Endothelial cell (in vitro differentiated cells): ENCODE measurements at regions not wholly inside any gene's neighbourhood (a gene's known extent, or its start where the extent isn't known, plus 50 kb on each side); places are given as distances from the start of the nearest gene placed in this dataset.

Experiments
- DNase-seq: peaks from one replicate; pipeline ENCODE4 v3.0.0; 2021; ENCODE audit warnings: low spot score
- H3K27ac Mint-ChIP-seq: one replicate; pipeline ENCODE4 v1.8.0; 2021; ENCODE audit warnings: mixed read lengths, inconsistent platforms; ENCODE audit not compliant: unreplicated experiment
- H3K27me3 Mint-ChIP-seq: one replicate; pipeline ENCODE4 v1.8.0; 2021; ENCODE audit warnings: mild to moderate bottlenecking, moderate library complexity, mixed read lengths, inconsistent platforms; ENCODE audit not compliant: unreplicated experiment
- H3K36me3 Mint-ChIP-seq: one replicate; pipeline ENCODE4 v1.8.0; 2021; ENCODE audit warnings: mild to moderate bottlenecking, low read depth, mixed read lengths, inconsistent platforms; ENCODE audit not compliant: unreplicated experiment
- H3K4me1 Mint-ChIP-seq: one replicate; pipeline ENCODE4 v1.8.0; 2021; ENCODE audit warnings: mild to moderate bottlenecking, mixed read lengths, inconsistent platforms; ENCODE audit not compliant: unreplicated experiment
- H3K4me3 Mint-ChIP-seq: one replicate; pipeline ENCODE4 v1.8.0; 2021; ENCODE audit warnings: mild to moderate bottlenecking, mixed read lengths, inconsistent platforms; ENCODE audit not compliant: unreplicated experiment
- H3K9me3 Mint-ChIP-seq: one replicate; pipeline ENCODE4 v1.8.0; 2021; ENCODE audit warnings: mixed read lengths, inconsistent platforms; ENCODE audit not compliant: unreplicated experiment
- CTCF ChIP-seq: fragments of 200-600 bp; sonication (generic); IDR thresholded peaks from one replicate; pipeline ENCODE4 v1.5.0; 2021; ENCODE audit warnings: antibody characterized with exemption; ENCODE audit not compliant: unreplicated experiment

GRCh38 chr2:189937691-189938090, 124.8 kb downstream of the MSTN start:
- no peaks in the 10 kb centered on the region for H3K4me1 Mint-ChIP-seq
- no peak for TF ChIP-seq CTCF
- H3K27me3 Mint-ChIP-seq = peaks cover 3% of the 10 kb centered on the region
- H3K36me3 Mint-ChIP-seq = peaks cover 18% of the 10 kb centered on the region
- H3K9me3 Mint-ChIP-seq = peaks cover 7% of the 10 kb centered on the region
- no peak overlapping the region for H3K4me3 Mint-ChIP-seq
- DNase-seq = no peak
- H3K27ac Mint-ChIP-seq = no peak overlapping the region

GRCh38 chr2:189933911-189934399, 128.6 kb downstream of the MSTN start:
- H3K9me3 Mint-ChIP-seq = no peaks in the 10 kb centered on the region
- no peak for TF ChIP-seq CTCF
- no peak overlapping the region for H3K4me3 Mint-ChIP-seq
- H3K27ac Mint-ChIP-seq = no peak overlapping the region
- no peaks in the 10 kb centered on the region for H3K27me3 Mint-ChIP-seq
- H3K36me3 Mint-ChIP-seq = no peaks in the 10 kb centered on the region
- no peak for DNase-seq
- no peaks in the 10 kb centered on the region for H3K4me1 Mint-ChIP-seq

- H3K36me3 Mint-ChIP-seq = no peaks in the 10 kb centered on the region
- no peaks in the 10 kb centered on the region for H3K27me3 Mint-ChIP-seq
- DNase-seq = no peak
- no peak overlapping the region for H3K27ac Mint-ChIP-seq
- H3K4me3 Mint-ChIP-seq = no peak overlapping the region
- no peak for TF ChIP-seq CTCF
- H3K9me3 Mint-ChIP-seq = no peaks in the 10 kb centered on the region
- H3K4me1 Mint-ChIP-seq = no peaks in the 10 kb centered on the region
These were observed 129.5 kb downstream of the MSTN start for GRCh38 chr2:189933041-189933440.

- Mint-ChIP-seq H3K36me3 (no peaks in the 10 kb centered on the region), H3K4me3 (no peak overlapping the region), H3K27me3 (peaks cover 2% of the 10 kb centered on the region), H3K9me3 (no peaks in the 10 kb centered on the region), H3K27ac (no peak overlapping the region), H3K4me1 (no peaks in the 10 kb centered on the region)
- TF ChIP-seq CTCF = no peak
- DNase-seq = no peak
These were observed 134.7 kb downstream of the MSTN start for GRCh38 chr2:189927823-189928222.
